ENCODE measurements at regions not wholly inside any gene's neighbourhood (a gene's known extent, or its start where the extent isn't known, plus 50 kb on each side); places are given as distances from the start of the nearest gene placed in this dataset.
"Not testable (repeated sequence)": the region's sequence is repeated elsewhere in the genome, so short reads cannot be mapped to it uniquely, and the experiment has no call there.

DNA sequence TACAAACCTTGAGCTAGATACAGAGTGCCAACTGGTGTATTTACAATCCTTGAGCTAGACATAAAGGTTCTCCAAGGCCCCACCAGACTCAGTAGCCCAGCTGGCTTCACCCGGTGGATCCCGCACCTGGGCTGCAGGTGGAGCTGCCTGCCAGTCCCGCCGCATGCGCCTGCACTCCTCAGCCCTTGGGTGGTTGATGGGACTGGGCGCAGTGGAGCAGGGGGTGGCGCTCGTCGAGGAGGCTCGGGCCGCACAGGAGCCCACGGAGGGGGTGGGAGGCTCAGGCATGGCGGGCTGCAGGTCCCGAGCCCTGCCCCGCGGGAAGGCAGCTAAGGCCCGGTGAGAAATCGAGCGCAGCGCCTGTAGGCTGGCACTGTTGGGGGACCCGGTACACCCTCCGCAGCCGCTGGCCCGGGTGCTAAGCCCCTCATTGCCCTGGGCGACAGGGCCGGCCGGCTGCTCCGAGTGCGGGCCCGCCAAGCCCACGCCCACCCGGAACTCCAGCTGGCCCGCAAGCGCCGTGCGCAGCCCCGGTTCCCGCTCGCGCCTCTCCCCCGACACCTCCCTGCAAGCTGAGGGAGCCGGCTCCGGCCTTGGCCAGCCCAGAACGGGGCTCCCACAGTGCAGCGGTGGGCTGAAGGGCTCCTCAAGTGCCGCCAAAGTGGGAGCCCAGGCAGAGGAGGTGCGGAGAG, 116.5 kb upstream of the NEIL3 start:
- not testable (repeated sequence) for DNase-seq

DNA sequence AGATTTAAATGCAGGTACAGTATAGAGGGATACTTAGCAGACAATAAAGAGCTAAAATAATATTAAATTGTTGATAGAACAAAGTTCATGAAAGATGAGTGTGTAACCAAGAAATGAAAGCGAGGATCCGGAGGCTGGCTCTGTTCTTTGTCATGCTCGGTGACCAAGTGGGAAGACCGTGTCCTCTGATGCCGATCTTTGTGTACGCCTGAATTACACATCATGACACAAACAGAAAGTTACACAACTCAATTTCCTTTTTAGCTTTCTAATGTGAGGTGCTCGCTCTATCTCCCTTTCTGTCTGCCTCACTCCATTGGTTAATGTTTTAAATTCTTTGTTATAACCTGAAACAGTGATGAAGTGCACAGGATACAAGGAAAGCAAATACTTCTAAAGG, 114.8 kb upstream of the NEIL3 start:
- DNase-seq, result no peak

DNA sequence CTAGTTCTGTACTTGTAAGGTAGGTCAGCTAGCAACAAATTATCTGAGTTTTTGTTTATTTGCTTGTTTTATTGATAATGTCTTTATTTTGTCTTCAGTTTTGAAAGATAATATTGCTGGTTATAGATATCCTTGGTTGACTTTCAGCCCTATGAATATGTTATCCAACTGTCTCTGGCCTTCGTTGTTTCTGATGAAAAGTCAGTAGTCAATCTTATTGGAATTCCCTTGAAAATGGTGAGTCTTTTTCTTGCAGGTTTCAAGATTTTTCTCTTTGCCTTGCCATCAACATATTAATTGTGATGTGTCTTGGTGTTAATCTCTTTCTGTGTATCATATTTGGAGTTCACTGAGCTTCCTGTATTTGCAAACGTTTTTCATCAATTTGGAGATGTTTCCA, 113.1 kb upstream of the NEIL3 start:
- DNase-seq, result no peak

DNA sequence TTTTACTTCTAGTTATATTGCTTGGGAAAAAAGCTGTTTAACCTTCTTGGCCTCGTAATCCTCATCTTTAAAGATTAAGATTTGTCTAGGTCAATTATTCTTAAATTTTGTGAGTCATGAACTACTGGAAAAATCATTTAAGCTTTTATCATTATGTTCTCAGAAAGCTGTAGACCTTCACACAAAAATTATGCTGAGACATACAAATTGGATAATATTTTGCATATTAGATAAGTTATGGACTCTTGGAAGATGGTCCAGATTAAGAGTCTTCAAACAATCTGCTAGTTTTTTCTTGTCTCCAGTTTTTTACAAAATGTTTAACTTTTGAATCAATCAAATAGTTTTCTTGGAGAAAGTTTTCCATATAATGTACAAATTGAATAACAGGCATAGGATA, 108.1 kb upstream of the NEIL3 start:
- no peak for DNase-seq

DNA sequence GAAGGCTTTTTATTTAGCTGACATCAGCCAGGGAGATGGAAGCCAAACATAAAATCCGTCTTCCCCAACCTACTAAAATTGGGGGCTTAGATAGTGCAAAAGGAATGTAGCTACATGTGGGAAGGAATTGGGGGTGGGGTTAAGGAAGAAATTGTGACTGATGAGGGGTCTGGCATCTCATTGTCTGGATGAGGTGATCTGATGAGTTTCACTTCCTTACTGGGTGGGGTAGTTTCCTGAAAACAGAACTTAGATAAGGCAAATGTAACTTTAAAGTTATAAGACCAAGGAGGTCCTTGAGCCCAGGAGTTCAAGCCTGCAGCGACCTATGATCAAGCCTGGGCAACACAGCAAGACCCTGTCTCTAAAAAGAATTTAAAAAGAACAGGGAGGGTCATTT, 105.5 kb upstream of the NEIL3 start:
- DNase-seq, result no peak

DNA sequence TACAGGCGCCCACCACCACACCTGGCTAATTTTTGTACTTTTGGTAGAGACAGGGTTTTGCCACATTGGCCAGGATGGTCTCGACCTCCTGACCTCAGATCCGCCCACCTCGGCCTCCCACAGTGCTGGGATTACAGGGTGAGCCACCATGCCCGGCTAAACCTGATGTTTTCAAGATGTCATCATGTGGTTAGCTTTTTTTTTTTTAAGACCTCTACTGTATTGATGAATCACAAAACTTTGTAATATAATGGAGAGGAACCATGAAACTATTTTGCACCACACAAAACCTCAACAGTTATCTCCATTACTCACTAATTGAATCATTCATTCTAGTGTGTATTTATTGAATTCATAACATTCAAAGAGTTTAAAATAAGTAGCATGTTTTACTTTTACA, 94.7 kb upstream of the NEIL3 start:
- no peak for DNase-seq

DNA sequence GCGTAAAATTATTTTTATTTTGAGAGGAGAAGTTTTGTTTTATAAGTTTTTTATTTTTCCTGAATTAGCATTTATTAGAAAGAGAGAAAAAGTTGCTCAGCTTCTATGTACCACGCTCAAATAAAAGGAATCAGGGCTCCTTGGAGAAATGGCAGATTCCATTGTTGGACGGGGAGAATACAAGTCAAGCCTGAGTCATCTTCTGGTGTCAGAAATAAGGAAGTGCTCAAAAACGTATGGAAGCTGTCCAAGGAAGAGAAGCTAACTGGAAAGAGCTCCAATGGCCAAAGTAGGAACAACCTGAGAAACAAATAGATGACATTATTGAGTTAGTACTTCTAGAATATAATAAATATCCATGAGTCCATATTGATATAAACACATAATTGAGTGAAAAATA, 89.3 kb upstream of the NEIL3 start:
- no peak for DNase-seq

DNA sequence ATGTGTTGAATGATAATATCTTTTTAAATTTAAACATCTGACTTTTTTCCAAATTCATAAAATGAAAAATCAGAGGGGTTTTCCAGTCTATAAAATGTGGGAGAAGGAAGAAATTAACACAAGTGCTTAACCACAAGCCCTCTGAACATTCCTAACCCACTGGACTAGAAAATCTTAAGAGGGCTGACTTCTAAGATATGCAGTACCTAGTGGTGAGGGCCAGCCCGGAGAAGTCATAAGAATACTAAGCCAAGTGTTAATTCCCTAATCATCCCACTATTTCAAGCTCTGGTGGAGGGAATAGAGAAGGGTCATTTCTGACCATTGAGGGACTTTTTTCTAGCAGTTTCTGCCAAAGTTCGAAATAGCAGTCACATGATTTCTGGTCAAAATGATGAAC, 86.9 kb upstream of the NEIL3 start:
- DNase-seq, result no peak

DNA sequence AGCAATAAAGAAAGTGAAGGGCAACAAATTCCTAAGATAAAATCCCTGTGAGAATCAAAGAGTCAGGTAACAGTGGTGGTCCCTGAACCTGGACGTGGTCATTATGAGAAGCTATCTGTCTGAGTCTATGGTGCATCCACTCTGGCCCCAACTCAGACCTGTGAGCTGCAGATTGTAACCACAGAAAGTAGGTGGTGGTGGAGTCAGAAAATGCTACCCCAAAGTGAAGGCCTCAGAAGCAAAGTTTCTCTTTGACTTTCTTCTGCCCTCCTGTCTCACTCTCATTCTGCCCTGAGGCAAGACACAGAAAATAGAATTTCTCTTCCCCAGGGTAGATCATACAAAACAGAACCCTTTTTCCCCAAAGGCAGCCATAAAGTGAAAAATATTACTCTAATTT, 84.1 kb upstream of the NEIL3 start:
- DNase-seq, result no peak

DNA sequence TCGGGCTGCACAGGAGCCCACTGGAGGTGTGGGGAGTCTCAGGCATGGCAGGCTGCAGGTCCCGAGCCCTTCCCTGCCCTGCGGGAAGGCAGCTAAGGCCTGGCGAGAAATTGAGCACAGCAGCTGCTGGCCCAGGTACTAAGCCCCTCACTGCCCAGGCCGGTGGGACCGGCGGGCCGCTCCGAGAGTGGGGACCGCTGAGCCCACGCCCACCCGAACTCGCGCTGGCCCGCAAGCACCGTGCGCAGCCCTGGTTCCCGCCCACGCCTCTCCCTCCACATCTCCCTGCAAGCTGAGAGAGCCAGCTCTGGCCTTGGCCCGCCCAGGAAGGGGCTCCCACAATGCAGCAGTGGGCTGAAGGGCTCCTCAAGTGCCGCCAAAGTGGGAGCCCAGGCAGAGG, 82.0 kb upstream of the NEIL3 start:
- DNase-seq, result no peak

DNA sequence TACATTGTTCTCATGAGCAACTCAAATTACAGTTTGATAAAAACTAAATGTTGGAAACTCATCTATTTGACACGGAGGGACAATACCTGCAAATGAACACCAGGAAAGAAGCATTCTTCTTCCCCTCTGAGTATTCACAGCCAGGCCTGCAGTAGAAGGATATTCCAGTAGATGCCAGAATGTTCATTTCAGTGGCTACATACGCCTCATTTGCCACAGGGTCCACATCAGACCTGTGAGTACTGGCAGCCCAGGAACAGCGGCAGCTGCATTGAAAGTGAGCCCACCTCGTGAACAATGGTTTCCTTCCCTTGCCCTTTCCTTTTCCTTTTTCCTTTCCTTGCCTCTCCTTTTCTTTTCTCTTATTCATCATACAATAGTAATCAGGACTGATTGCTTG, 81.1 kb upstream of the NEIL3 start:
- no peak for DNase-seq

DNA sequence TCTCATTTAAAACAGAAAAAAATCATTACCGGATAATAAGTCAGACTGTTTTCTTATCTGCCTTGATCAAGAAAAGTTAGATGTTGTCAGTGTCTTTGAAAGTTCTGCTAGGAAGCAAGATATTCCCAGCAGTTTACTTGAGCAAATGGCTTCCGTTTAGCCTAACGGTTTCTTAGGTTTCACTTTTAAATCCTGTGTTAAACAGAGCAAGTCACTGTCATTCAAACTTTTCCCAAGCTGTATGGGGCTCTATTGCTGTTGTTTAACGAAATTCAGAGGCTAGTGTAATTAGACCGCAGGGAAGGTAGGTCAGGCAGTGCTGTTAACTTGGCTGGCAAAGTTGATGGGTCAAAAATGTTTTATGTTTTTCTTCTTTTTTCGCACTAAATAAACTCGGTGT, 80.3 kb upstream of the NEIL3 start:
- no peak for DNase-seq

DNA sequence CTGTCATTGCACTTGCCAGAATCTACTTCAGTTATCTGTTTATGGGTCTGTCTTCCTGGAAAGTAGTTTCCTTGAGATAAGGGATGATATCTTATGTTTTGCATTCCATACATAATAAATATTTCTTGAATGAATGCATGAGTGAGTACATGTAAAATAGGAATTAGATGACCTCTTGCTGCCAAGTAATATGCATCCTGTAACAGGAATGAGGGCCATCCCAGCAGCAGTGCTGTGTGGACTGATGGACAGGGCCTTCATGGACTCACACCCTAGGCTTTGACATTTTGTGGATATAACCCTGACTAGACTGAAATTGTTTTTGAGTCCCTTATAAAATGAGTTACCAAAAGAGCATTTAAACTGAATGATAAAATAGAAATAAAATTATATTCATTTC, 77.2 kb upstream of the NEIL3 start:
- no peak for DNase-seq

DNA sequence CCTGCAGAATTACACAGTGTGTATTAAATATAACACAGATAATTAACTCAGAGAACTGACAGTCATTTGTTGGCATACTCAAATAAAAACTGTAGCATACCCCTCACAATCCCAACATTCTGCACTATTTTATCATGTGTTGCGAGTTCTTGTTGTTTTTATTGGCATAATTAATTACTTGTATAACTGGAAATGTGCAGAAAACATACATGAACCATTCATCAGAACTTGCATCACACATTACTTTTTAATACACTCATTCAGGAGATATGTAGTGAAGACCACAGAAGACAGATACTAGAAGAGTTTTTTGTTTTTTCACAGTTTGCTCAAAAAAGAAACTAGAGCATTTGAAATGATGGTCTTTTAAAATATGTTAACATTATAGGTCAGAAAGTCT, 74.6 kb upstream of the NEIL3 start:
- DNase-seq, result no peak

DNA sequence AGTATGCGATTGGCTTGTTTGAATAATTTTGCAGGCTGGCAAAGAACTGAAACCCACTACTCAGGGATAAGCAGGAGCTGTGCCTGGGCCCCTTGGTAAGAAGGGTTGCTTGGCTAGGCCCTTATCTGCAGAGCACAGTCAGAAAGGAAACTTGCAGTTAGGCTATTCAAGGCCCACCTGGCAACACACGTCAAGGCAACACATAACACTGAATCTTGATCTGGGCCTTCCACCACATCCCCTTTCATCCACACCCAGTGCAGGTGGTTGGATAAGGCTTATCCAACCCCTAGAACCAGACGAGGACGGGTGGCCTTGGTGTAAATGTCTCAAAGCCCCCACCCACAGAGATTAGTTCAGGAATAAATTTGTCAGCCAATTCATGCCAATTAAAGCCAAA, 72.8 kb upstream of the NEIL3 start:
- no peak for DNase-seq

DNA sequence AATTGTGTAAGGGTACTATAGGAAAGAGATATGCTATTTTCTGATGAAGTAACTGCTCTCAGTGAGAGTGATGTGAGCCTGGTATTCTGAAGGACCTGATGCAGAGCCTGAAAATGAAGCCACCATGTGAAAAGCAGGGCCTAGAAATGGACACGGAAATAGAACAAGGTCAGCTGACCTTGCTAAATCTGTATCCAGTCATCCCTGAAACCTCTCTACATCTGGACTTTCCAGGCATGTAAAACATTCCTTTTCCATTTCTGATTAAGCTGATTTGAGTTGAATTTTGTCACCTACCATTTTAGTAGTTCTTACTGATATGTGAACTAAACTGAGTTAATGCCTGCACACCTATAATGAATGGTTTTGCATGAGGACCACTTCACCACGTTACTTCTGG, 72.4 kb upstream of the NEIL3 start:
- no peak for DNase-seq

DNA sequence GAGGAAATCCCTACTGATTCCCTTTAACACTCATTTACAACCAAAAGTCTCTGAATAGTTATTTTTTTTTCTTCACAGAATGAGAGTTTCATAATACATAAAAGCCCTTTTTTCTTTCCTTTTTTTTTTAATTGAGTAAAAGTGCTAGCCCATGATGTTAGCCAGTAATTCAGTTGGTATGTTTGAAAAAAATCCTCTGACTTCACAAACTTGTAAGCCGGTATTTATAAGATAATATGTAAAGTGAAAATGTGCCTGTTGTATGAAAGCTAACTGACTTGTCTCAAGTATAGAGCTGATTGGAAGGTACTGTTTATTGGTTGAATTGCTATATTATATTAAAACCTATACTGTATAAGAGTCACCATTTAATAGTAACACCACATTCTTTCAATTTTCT, 70.2 kb upstream of the NEIL3 start:
- no peak for DNase-seq

DNA sequence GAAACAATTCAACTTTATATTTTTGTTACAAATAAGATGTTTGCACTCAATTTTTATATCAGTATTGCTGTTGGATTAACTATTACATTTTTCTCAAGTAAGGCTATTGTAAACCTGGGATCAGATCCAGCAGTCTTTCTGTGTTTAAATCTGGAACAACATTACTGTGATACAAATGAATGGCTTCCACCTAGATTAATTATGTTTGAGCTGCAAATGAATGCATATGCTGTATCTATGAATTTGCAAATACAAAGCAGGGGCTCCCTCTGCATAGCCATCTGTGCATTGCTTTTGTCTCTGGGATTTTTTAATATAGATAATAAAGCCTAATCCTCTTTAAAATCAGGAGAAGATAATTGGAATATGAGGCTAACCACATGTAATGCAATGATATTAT, 69.8 kb upstream of the NEIL3 start:
- no peak for DNase-seq

DNA sequence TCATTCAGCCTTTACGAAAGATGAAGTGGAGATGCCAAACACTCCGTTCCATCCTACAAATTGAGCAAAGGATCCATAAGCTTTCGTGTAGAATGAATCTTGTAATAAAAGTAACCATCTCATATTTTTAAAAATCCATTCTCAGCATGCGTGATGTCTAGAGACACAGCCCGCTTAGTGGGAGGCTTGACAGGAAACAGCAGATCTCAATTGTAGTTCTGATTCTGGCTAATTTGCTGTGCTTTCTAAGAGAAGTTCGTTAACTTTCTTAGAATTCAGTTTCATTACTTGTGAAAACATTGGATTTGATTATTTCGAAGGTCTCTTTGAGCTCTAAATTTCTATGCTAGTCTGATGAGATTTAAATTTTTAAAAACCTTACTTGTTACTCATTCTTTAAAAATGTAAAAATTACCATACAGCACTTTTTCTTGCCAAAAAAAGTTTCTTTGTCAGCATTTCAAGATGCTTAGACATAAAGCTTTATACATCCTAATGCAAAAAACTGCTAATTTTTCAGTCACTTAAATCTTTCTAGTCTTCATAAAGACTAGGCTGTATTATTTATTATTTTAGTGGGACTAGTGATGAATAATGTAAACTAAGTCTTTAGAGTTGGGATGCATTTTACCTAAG, 66.9 kb upstream of the NEIL3 start:
- DNase-seq, result no peak

DNA sequence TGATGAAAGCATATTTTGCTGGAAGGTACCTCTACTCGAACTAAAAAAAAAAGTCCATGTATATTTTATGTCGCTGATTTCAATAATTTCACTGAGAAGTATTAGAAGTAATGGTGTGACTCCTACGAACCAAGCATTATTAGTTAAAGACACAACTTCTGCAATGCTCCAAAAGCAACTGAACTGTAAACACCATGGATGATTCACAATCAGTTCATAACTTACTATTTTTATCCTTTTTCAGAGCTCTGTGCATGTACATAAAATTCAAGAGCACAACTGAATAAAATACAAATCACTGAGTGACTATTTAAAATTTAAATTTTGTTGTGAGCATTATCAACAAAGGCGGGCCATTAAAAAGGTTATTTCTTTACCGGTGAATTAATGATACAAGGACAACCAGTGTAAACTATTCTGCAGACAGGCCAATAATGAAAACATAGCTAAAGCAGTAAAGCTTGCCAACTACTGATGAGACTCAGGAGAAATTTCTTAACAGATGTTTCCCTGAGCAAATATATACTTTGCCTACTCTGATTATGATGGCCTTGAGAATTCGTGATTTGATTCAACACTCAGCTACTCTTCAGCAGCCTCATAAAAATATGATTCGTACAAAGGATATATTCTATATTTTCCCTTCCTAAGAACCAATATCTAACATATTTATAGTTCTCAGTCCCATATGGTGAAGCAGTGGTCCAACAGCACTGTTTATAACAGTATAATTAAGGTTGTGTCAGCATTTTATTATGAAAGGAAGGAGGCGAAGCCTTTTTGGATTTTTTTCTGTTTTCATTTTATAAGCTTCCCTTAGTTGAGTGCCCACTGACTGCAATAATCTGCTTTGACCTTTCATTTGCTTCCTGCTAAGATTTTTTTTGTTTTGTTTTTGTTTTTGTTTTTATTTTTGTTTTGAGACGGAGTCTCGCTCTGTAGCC, 62.8 kb upstream of the NEIL3 start:
- DNase-seq, result no peak

DNA sequence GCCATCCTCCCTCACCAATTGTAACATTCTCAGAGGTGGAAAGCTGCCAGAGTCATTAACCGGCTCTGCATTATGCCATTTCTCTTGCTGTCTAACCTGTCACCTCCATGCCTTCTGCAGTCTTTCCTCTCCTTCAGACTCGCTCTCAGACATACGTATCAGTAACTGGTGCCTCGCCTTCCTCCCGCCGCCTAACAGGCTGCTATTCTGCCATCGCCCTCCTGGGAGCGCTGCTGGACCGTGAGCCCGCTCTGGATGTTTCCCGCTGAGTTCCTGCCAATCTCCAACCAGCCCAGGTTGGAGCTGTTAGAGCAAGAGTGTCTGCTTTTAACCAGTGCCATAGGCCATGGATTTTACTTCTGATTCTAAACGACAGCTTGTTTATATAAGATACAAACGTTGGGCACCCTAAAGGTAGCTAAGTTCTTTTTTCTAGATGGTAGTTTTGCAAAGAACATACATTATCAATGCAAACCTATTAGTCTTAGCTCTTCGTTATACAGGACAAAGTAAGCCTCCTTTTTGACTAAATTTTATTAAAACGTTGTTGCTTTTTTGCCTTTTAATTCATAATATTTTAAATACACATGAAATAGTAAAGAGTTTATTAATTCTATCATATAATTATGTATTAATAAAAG, 59.5 kb upstream of the NEIL3 start:
- DNase-seq, result peak; percentile 37 to 42

DNA sequence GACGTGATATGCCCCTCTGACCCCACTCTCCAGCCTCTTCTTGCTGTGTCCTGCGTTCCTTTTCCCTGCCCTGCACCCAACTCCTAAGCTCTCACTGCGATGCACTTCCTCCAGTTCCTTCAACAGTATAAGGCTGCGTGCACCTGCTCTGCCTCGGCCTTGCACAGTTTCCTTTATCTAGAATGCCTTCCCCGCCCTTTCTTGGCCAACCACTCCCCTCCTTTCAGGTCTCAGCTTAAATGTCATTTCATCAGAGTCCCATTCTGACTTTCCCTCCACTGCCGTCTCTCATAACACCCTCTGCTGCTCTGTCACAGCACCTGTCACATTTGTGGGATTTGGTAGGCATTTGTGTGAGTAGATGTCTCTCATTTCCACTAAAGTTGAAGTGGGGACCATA, 58.4 kb upstream of the NEIL3 start:
- no peak for DNase-seq

DNA sequence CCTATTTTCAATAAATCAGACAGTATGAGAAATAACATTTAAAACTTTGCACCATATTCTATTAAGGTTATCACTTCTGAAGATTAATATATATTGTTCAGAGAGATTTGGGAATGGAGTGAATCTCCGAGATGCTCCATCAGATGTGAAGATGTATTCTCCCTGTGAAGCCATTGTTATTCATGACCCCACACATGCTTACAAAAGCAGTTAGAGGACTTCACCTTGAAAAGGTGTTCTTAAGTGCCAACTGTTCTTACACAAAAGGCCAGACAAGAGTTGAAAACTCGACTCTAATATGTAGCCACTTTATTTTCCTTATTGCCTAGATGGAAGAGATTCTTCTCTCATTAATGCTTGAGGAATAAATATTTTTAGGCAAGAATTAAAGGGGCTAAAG, 54.3 kb upstream of the NEIL3 start:
- no peak for DNase-seq

DNA sequence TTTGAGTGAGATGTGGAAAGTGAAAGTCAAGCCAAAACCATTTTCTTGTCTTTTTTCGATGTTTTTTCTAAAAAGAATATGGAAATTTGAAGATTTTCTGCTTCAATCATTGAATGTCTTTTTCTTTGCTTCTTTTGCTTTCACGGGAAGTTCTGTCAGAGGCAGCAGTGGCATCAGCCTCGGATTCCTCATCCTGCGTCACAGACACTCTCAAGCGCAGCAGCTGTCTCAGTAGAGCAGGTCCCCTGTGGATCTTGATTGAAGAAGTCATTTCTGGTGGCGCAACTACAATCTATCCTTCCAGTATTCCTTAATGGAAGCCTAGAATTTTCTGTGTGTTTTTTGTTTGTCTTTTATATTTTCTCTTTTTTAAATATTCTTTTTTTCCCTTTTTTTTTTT, 52.7 kb upstream of the NEIL3 start:
- no peak for DNase-seq

Measured in activated CD4-positive, alpha-beta T cell treated with anti-CD3 and anti-CD28 coated beads for 4 hours (primary cell).